Smooth muscle cell (in vitro differentiated cells): ENCODE measurements at regions not wholly inside any gene's neighbourhood (a gene's known extent, or its start where the extent isn't known, plus 50 kb on each side); places are given as distances from the start of the nearest gene placed in this dataset.

Experiments used
- DNase-seq: peaks from one replicate; lab custom pipeline; 2025; ENCODE audit not compliant: unreplicated experiment; lab: John Stamatoyannopoulos, UW
- H2AFZ ChIP-seq: fragments of 200-600 bp; sonication (generic); 2 replicates; pipeline ENCODE4 v1.6.0; 2016; ENCODE audit warnings: antibody characterized with exemption, low read depth, mild to moderate bottlenecking
- H3F3A ChIP-seq: fragments of 200-600 bp; sonication (generic); 2 replicates; pipeline ENCODE4 v1.6.0; 2017; ENCODE audit warnings: antibody characterized with exemption, low read depth
- H3K27ac ChIP-seq: fragments of 200-600 bp; sonication (generic); 2 replicates; pipeline ENCODE4 v1.5.1; 2016; ENCODE audit warnings: low read depth, mild to moderate bottlenecking
- H3K27me3 ChIP-seq: fragments of 200-600 bp; sonication (generic); 2 replicates; pipeline ENCODE4 v1.6.1; 2016; ENCODE audit warnings: low read depth, mild to moderate bottlenecking
- H3K36me3 ChIP-seq: fragments of 200-600 bp; sonication (generic); 2 replicates; pipeline ENCODE4 v1.5.1; 2016; ENCODE audit warnings: low read depth
- H3K4me1 ChIP-seq: fragments of 200-600 bp; sonication (generic); 2 replicates; pipeline ENCODE4 v1.5.1; 2016; ENCODE audit warnings: low read depth
- H3K4me2 ChIP-seq: fragments of 200-600 bp; sonication (generic); 2 replicates; pipeline ENCODE4 v1.6.0; 2016; ENCODE audit warnings: mild to moderate bottlenecking
- H3K4me3 ChIP-seq: fragments of 200-600 bp; sonication (generic); 2 replicates; pipeline ENCODE4 v1.5.1; 2016; ENCODE audit warnings: mild to moderate bottlenecking
- H3K79me2 ChIP-seq: fragments of 200-600 bp; sonication (generic); 2 replicates; pipeline ENCODE4 v1.6.0; 2016; ENCODE audit warnings: low read depth, mild to moderate bottlenecking
- H3K9ac ChIP-seq: fragments of 200-600 bp; sonication (generic); 2 replicates; pipeline ENCODE4 v1.6.0; 2016; ENCODE audit warnings: low read depth
- H3K9me3 ChIP-seq: fragments of 200-600 bp; sonication (generic); replicated peaks from 2 replicates; pipeline ENCODE4 v1.5.1; 2016; ENCODE audit warnings: low read depth
- H4K20me1 ChIP-seq: fragments of 200-600 bp; sonication (generic); 2 replicates; pipeline ENCODE4 v1.6.0; 2016; ENCODE audit warnings: low read depth
- WGBS: methylation state at CpG from one replicate; pipeline ENCODE4 v1.1.7; 2016; ENCODE audit warnings: low lambda C conversion rate; 5-methylcytosine and 5-hydroxymethylcytosine counted together
- TF ChIP-seq, protein P1 (sequence below): fragments of 200-600 bp; sonication (generic); IDR thresholded peaks from 2 replicates; pipeline ENCODE4 v1.5.1; 2017; ENCODE audit warnings: borderline replicate concordance, mild to moderate bottlenecking, antibody characterized with exemption; ENCODE audit not compliant: insufficient read depth, poor library complexity, severe bottlenecking

DNA sequence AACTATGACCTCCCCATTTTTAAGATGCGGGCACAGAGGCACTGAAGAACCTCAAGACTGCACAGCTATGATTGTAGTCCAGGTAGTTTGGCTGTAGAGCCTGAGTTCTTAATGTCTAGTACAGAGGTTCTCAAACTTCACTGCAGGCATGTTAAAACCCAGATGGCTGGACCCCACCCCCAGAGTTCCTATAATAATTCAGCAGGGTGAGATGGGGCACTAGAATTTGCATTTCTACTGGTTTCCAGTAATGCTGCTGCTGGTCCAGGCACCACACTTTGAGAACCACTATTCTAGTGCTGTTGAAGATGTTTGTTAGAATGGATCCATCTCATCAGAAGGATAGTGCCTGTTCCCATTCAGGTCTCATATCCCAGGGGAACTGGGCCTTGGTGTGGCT lies 274.9 kb downstream of the ABHD5 start:
- H4K20me1 ChIP-seq: no peaks in the 10 kb centered on the region
- TF ChIP-seq, protein P1, sequence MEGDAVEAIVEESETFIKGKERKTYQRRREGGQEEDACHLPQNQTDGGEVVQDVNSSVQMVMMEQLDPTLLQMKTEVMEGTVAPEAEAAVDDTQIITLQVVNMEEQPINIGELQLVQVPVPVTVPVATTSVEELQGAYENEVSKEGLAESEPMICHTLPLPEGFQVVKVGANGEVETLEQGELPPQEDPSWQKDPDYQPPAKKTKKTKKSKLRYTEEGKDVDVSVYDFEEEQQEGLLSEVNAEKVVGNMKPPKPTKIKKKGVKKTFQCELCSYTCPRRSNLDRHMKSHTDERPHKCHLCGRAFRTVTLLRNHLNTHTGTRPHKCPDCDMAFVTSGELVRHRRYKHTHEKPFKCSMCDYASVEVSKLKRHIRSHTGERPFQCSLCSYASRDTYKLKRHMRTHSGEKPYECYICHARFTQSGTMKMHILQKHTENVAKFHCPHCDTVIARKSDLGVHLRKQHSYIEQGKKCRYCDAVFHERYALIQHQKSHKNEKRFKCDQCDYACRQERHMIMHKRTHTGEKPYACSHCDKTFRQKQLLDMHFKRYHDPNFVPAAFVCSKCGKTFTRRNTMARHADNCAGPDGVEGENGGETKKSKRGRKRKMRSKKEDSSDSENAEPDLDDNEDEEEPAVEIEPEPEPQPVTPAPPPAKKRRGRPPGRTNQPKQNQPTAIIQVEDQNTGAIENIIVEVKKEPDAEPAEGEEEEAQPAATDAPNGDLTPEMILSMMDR: no peak
- no peaks in the 10 kb centered on the region for H3K4me1 ChIP-seq
- H3K4me2 ChIP-seq: no peak overlapping the region
- no peak overlapping the region for H2AFZ ChIP-seq
- H3K27ac ChIP-seq: no peak overlapping the region
- H3K4me3 ChIP-seq: no peak overlapping the region
- WGBS: 96% methylated on average over 1 of the region's 1 CpG
- H3K79me2 ChIP-seq: no peaks in the 10 kb centered on the region
- no peak overlapping the region for H3K9ac ChIP-seq
- H3K36me3 ChIP-seq: no peaks in the 10 kb centered on the region
- H3F3A ChIP-seq: no peaks in the 10 kb centered on the region
- peaks cover 21% of the 10 kb centered on the region for H3K27me3 ChIP-seq
- no peaks in the 10 kb centered on the region for H3K9me3 ChIP-seq
- no peak for DNase-seq

DNA sequence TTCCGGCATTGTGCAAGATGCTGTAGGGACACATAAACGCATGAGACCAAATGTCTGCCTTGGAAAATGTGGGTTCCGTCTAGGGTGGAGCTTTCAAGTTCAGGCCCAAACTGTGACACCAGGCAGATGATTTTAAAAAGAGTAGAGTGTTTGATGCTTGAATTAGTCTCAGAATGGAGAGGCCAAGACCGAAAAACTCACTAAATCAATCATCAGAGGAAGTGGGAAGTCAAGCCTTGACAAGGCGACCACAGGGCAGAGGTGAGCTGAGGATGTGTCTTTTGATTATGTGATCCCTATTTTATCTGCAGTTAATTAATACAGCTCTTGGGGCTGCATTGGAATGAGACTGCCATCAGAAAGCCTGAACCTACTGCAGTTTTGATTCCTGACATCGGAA lies 275.4 kb downstream of the ABHD5 start:
- Histone ChIP-seq H3F3A (no peaks in the 10 kb centered on the region), H3K36me3 (no peaks in the 10 kb centered on the region), H3K27ac (no peak overlapping the region), H3K4me3 (no peak overlapping the region), H3K27me3 (peaks cover 21% of the 10 kb centered on the region), H3K4me2 (no peak overlapping the region), H3K9me3 (no peaks in the 10 kb centered on the region), H4K20me1 (no peaks in the 10 kb centered on the region), H3K79me2 (no peaks in the 10 kb centered on the region), H2AFZ (no peak overlapping the region), H3K4me1 (no peaks in the 10 kb centered on the region), H3K9ac (no peak overlapping the region)
- 90% methylated on average over 6 of the region's 6 CpGs for WGBS
- TF ChIP-seq, protein P1: no peak
- no peak for DNase-seq

DNA sequence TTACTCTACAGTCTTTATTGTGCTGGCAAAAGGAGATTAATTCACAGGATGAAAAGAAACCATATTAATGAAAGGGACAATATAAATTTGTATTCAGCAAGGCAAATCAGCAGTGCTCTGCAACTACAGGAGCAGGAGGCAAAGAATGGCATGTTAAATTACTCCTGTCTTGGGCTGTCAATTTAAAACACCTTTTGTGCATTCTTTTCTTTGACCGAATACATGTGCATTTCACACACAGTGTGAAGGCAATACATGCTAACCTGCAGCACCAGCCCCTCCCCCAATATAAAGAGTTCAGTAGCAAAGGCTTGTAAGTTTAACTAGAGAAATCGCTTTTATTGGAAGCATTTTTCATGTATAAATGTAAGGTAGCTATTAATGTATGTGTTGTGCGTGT lies 275.2 kb upstream of the TOPAZ1 start:
- Histone ChIP-seq H3K27ac (no peak overlapping the region), H3K4me3 (no peak overlapping the region), H3K4me2 (no peak overlapping the region), H3F3A (no peaks in the 10 kb centered on the region), H3K79me2 (no peaks in the 10 kb centered on the region), H3K9me3 (no peaks in the 10 kb centered on the region), H3K27me3 (peaks cover 21% of the 10 kb centered on the region), H3K4me1 (no peaks in the 10 kb centered on the region), H3K9ac (no peak overlapping the region), H2AFZ (no peak overlapping the region), H3K36me3 (no peaks in the 10 kb centered on the region), H4K20me1 (no peaks in the 10 kb centered on the region)
- WGBS: 89% methylated on average over 3 of the region's 3 CpGs
- TF ChIP-seq, protein P1: no peak
- DNase-seq: no peak

- H3K4me2 ChIP-seq: no peak overlapping the region
- H3K79me2 ChIP-seq: no peaks in the 10 kb centered on the region
- WGBS: 42% methylated on average over 5 of the region's 5 CpGs
- no peaks in the 10 kb centered on the region for H3K36me3 ChIP-seq
- no peak overlapping the region for H3K4me3 ChIP-seq
- no peak overlapping the region for H3K9ac ChIP-seq
- H4K20me1 ChIP-seq: no peaks in the 10 kb centered on the region
- peaks cover 16% of the 10 kb centered on the region for H3K27me3 ChIP-seq
- TF ChIP-seq, protein P1: no peak
- no peak for DNase-seq
- H3K4me1 ChIP-seq: no peaks in the 10 kb centered on the region
- no peaks in the 10 kb centered on the region for H3K9me3 ChIP-seq
- H2AFZ ChIP-seq: no peak overlapping the region
- H3K27ac ChIP-seq: no peak overlapping the region
- no peaks in the 10 kb centered on the region for H3F3A ChIP-seq
These were observed 273.2 kb upstream of the TOPAZ1 start for GRCh38 chr3:43968465-43968864.
